ENCODE measurements at regions not wholly inside any gene's neighbourhood (a gene's known extent, or its start where the extent isn't known, plus 50 kb on each side); places are given as distances from the start of the nearest gene placed in this dataset.
"Not testable (repeated sequence)": the region's sequence is repeated elsewhere in the genome, so short reads cannot be mapped to it uniquely, and the experiment has no call there.

DNA sequence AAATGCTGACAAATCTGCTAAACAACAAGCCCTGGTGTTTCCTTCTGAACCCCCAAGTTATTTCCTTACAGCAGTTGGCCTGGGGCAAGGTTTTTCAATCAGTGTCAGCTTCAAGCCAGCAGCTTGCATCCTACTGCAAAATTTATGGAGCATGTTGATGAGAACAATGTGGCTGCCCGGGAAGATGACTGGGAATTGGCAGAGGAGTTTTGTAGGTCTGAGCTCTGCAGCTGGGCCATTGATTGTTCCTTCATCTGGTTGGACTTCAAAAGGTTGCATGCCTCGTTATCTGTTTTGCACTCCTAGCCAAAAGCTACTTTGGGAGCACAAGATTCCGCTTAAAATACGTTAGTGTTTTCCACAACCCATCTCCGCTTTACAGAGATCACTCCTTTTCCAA, 1030.3 kb upstream of the LCORL start:
- DNase-seq (ENCODE audit: low read depth): no peak

GRCh38 chr4:19047279-19047880, 1025.8 kb upstream of the LCORL start:
- DNase-seq (ENCODE audit: low read depth): no peak

- no peak for DNase-seq (ENCODE audit: low read depth)
These were observed 1018.3 kb upstream of the LCORL start for GRCh38 chr4:19039816-19040215.

DNA sequence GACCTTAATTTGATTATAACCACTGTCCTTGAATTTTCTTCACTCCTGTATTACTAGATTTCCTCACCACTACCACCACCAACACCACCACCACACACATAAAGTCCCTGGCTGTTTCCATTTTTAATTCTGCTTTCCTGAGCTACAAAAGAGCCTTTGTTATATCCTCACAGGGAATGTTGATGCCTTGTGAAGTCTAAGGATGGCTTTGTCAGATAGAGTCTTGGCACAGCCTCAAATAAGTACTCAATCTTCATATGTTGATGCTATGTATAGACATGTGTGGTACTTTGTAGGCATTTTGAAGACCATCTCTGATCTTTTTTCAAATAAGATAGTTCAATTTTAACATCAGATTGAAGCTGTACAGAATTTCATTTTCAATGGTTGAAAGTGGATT, 1016.7 kb upstream of the LCORL start:
- no peak for DNase-seq (ENCODE audit: low read depth)

DNA sequence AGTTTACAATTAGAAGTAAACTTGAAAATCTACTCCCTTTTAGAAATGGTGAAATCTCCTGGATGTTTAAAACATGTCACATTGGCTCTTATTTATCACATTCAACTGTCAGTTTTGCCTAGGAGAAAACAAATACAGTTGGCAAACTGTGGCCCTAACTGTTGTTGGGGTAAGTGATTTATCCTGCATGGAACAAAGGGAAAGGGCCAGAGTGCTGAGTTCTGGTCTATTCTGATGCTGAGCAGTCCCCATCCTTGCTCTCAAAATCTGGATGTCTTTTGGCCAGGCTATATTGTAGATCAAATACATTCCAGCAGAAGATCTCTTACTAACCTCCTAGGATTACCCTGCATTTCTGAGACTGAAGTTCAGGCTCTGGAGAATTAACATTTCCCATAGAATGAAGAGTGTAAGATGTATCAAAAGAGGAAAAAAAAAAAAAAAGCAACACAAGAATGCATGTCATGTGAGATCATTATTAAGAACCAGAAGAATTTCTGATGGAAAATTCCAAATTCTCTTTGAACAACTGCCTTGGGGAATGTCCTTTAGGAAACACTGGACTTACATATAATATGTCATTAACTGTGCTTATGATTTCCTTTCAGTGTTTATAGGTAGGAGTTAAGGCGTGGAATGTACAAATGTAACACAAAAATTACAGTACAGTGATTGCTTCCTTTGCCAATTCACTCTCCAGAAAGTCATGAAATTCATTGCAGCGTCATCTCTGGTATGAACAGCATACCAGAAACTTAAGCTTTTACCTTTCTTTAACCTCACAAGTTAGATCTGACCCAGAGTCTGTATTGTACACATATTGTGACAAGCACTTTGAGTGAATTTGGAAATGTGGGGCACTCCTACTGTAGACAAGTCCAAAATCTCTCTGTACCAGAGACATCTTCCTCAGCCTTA, 1012.5 kb upstream of the LCORL start:
- DNase-seq (ENCODE audit: low read depth): no peak

GRCh38 chr4:19030536-19030935, 1009.0 kb upstream of the LCORL start:
- DNase-seq (ENCODE audit: low read depth): no peak

DNA sequence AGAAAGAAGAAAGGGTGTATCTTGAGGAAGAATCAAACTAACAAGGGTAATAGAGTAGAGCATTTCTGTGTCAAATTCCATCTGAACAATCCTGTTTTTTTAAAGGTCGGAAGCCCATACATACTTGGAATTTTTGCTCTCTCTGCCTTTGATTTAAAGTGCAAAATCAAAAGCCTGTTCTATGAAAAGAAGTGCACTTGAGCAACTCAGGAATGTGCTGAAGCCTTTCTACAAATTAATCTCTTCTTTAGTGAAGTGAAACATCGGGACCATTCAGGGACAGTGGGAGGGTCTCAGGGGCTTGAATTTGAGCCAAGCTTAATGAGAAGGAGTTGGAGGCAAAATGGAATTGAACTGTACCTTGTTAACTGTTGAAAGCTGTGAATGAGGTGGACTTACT, 1008.5 kb upstream of the LCORL start:
- DNase-seq (ENCODE audit: low read depth): no peak

GRCh38 chr4:19026281-19026680, 1004.7 kb upstream of the LCORL start:
- DNase-seq (ENCODE audit: low read depth): no peak

- no peak for DNase-seq (ENCODE audit: low read depth)
These were observed 1003.5 kb upstream of the LCORL start for GRCh38 chr4:19025031-19025430.

DNA sequence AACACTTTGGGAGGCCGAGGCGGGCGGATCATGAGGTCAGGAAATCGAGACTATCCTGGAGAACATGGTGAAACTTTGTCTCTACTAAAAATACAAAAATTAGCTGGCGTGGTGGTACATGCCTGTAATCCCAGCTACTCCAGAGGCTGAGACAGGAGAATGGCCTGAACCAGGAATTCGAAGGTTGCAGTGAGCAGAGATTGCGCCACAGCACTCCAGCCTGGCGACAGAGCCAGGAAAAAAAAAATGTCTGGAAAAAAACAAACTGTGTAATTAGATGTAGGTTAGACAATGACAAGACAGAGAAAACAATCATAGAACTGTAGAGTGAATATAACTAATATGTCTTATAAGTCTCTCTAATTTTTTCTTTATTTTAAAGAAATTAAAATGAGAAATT, 1002.5 kb upstream of the LCORL start:
- no peak for DNase-seq (ENCODE audit: low read depth)

- DNase-seq (ENCODE audit: low read depth): no peak
These were observed 1000.1 kb upstream of the LCORL start for GRCh38 chr4:19021617-19022016.

- not testable (repeated sequence) for DNase-seq (ENCODE audit: low read depth)
These were observed 995.0 kb upstream of the LCORL start for GRCh38 chr4:19016550-19016949.

GRCh38 chr4:19014594-19014993, 993.0 kb upstream of the LCORL start:
- no peak for DNase-seq (ENCODE audit: low read depth)

DNA sequence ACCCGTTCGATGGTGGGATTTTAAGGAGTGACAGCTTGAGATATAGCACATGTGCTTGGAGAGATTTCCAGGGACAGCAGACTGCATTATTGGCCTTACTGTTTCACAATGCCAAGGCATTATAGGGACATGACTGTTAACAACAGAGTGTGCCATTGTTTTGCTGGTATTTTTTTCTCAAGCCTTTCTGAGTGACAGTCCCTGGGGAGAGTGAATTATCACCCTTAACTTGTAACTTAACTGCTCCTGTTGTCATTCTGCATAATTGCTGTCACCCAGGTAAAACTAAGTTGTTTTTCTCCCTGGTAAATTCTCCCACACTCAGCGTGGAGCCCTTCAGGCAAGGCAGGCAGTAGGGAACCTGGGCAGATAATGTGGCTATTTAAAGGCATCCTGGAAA, 989.2 kb upstream of the LCORL start:
- no peak for DNase-seq (ENCODE audit: low read depth)

DNA sequence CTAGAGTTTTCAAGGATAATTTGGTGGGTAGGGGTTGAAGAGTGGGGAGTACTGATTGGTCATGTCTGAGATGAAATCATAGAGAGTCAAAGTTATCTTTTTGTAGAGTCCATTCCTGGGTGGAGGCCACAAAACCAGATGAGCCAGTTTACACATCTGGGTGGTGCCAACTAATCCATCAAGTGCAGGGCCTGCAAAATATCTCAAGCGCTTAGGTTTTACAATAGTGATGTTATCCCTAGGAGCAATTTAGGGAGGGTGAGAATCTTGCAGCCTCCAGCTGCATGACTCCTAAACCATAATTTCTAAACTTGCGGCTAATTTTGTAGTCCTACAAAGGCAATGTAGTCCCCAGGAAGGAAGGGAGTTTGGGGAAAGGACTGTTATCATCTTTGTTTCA, 988.3 kb upstream of the LCORL start:
- no peak for DNase-seq (ENCODE audit: low read depth)

GRCh38 chr4:19005211-19005610, 983.7 kb upstream of the LCORL start:
- no peak for DNase-seq (ENCODE audit: low read depth)

DNA sequence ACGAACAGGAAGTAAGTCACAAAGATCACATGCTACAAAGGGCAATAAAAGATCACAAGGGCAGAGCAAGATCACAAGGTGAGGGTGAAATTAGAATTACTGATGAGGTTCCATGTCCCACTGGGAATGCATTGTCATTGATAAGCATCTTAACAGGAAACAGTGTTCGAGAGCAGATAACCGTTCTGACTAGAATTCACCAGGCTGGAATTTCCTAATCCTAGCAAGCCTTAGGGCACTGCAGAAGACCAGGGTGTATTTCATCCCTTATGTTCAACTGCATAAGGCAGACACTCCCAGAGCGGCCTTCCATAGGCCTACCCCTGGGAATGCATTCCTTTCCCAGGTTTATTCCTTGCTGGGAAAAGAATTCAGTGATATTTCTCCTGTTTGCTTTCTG, 980.6 kb upstream of the LCORL start:
- no peak for DNase-seq (ENCODE audit: low read depth)

DNA sequence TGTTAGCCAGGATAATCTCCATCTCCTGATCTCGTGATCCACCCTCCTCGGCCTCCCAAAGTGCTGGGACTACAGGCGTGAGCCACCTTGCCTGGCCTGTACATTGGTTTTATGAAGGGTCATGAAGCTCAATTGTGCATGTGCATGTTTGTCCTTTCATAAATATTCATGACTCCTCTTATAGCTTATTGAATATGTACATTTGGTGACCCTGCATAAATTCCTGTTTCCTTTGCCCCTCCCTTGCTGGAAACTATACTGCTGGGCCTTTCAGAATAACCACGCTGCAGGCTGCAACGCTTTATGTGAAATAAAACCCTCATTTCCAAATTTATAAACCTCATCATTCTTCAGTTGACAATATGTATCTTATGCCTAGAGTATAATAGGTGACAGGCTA, 978.0 kb upstream of the LCORL start:
- no peak for DNase-seq (ENCODE audit: low read depth)

GRCh38 chr4:18981234-18981615, 959.7 kb upstream of the LCORL start:
- no peak for DNase-seq (ENCODE audit: low read depth)

DNA sequence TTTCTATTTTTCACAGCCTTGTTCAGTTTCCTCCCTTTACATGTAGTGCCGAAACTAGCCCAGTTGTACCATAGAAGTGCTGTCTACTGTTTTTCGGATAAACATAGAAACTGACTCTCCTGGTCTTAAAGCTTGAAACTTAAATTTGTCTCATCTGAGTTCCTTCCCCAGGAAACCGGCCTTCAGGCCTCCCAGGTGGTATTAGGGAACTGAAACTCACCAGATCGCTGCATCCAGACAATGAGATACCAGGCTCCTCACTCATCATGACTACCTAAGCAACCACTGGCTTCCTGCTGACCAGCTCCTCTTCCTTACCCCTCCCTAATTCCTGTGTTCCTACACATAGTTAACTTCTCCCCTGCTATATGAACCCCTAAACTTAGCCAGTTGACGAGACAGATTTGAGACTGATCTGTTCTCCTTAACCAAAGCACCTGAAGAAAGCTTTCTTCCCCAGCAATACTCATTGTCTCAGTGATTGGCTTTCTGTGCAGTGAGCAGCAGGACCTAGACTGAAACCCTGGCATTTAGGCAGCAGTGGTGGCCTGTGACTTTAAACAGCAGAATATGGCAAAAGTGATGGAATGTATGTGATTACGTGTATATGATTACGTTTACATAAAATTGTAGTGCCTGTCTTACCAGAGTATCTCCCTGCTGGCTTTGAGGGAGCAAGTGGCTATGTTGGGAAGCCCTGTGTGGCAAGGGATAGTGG, 959.1 kb upstream of the LCORL start:
- no peak for DNase-seq (ENCODE audit: low read depth)

DNA sequence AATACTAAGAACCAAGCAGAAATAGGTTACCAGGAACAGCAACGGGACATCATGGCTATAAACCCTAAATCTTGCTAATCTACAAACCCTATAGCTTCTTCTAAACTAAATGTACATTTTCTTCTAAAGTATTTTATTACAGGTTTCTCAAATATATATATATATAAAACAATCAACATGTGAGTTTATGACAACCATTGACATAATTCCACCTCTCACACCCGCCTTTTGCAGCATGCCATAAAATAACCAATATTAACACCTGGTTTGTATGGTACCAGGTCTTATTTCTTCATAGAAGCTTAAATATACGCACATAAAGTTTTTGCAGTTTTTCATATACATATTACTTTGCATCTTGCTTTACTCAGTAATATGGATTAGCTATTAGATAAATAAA, 955.3 kb upstream of the LCORL start:
- no peak for DNase-seq (ENCODE audit: low read depth)

DNA sequence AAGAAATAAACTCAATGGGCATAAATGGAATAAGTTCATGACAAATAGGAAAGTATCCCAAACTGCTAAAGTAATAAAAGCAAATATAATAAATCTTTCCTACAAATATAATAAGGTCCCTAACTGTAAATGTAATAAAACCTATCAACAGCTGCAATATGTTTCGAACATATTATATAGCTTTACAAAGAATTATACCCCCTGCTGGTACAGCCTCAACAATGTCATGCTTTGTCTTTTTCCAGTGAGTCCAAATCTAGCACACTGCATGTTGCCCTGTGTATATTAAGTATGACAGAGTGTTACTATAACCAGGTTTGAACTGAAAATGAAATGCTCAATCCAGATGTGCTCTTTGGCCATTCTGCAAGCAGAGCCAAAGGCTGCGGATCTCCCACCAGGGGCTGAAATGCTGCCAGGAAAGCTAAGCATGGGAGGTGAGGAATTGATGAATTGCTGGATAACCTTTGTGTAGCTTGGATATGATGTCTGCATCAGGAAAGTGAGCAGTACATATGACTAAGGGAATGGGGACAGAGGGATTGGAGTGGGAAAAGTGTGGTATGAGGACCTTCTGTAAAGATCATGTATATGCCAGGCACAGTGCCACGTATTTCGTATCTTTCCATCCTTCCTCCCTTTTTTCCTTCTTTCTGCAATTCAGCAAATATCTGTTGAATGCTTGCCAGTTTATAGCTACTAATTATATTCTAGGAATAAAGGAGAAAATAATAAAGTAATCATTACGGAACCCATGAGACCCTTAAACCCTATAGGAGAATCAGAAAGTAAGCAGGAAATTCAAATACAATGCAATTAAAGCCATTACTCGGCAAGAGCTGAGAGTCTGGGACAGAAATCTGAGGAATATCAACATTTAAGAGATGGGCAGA, 954.6 kb upstream of the LCORL start:
- no peak for DNase-seq (ENCODE audit: low read depth)
